VCaP (cell line): ENCODE measurements at regions not wholly inside any gene's neighbourhood (a gene's known extent, or its start where the extent isn't known, plus 50 kb on each side); places are given as distances from the start of the nearest gene placed in this dataset.

ENCODE experiments used
- H3K27ac ChIP-seq: fragments of 450-650 bp; 2 replicates; pipeline ENCODE4 v1.5.1; 2017
- CTCF ChIP-seq: fragments of 450-650 bp; conservative IDR thresholded peaks from 2 replicates; pipeline ENCODE4 v1.5.1; 2017; ENCODE audit warnings: mild to moderate bottlenecking, moderate library complexity

- no peak overlapping the region for H3K27ac ChIP-seq
Observed at GRCh38 chr7:155138204-155138603, 68.1 kb downstream of the HTR5A start.

GRCh38 chr7:155141562-155141961 is 71.4 kb downstream of the HTR5A start:
- no peak for TF ChIP-seq CTCF
- H3K27ac ChIP-seq = no peak overlapping the region

More at GRCh38 chr7:155138204-155138603, 68.1 kb downstream of the HTR5A start:
- no peak for TF ChIP-seq CTCF

- no peak for TF ChIP-seq CTCF
- no peak overlapping the region for H3K27ac ChIP-seq
Observed at GRCh38 chr7:155143381-155143780, 73.3 kb downstream of the HTR5A start.

GRCh38 chr7:155144371-155144770 is 74.2 kb downstream of the HTR5A start:
- no peak for TF ChIP-seq CTCF
- no peak overlapping the region for H3K27ac ChIP-seq

- H3K27ac ChIP-seq = no peak overlapping the region
- no peak for TF ChIP-seq CTCF
Observed at GRCh38 chr7:155145477-155146255, 75.5 kb downstream of the HTR5A start.

GRCh38 chr7:155147172-155147571 is 77.0 kb downstream of the HTR5A start:
- TF ChIP-seq CTCF = no peak
- no peak overlapping the region for H3K27ac ChIP-seq

- no peak for TF ChIP-seq CTCF
Observed at GRCh38 chr7:155147624-155148023, 77.5 kb downstream of the HTR5A start.

More at GRCh38 chr7:155147624-155148023, 77.5 kb downstream of the HTR5A start:
- H3K27ac ChIP-seq = no peak overlapping the region
